GM23338 (cell line): ENCODE measurements at regions not wholly inside any gene's neighbourhood (a gene's known extent, or its start where the extent isn't known, plus 50 kb on each side); places are given as distances from the start of the nearest gene placed in this dataset.

ENCODE experiments used
- CREB1 ChIP-seq: fragments of 250-450 bp; sonication (Bioruptor Pico); IDR thresholded peaks from 2 replicates; pipeline ENCODE4 v1.5.0; 2020; ENCODE audit warnings: low read depth, mild to moderate bottlenecking, moderate library complexity
- EZH2 ChIP-seq: fragments of 200-600 bp; sonication (generic); IDR thresholded peaks from one replicate; pipeline ENCODE4 v1.8.0; 2017; ENCODE audit warnings: antibody characterized with exemption, mild to moderate bottlenecking, low read depth; ENCODE audit not compliant: unreplicated experiment
- EZH2phosphoT487 ChIP-seq: fragments of 200-600 bp; sonication (generic); IDR thresholded peaks from one replicate; pipeline ENCODE4 v1.8.1; 2018; ENCODE audit warnings: antibody characterized with exemption; ENCODE audit not compliant: unreplicated experiment
- NANOG ChIP-seq: IDR thresholded peaks from 2 replicates; pipeline ENCODE4 v1.6.1; 2016; ENCODE audit warnings: antibody characterized with exemption, borderline replicate concordance
- POLR2AphosphoS5 ChIP-seq: IDR thresholded peaks from 2 replicates; pipeline ENCODE4 v1.6.1; 2016; ENCODE audit warnings: antibody characterized with exemption, low read depth
- STAT1 ChIP-seq: IDR thresholded peaks from one replicate; pipeline ENCODE4 v1.6.1; 2016; ENCODE audit warnings: antibody characterized with exemption; ENCODE audit not compliant: unreplicated experiment
- ZNF114 ChIP-seq: fragments of 250-450 bp; sonication (Bioruptor Pico); IDR thresholded peaks from 2 replicates; pipeline ENCODE4 v1.5.0; 2020; ENCODE audit warnings: mild to moderate bottlenecking, moderate library complexity
- TF ChIP-seq, protein P1 (sequence below), 2 experiments: fragments of 200-600 bp in 1 of 2; sonication (generic) in 1 of 2; conservative IDR thresholded peaks; 2 replicates each; pipeline versions ENCODE4 v1.5.1 to v1.6.1; 2016 to 2017; ENCODE audit warnings: antibody characterized with exemption in 2 of 2, low read depth in 2 of 2, mild to moderate bottlenecking in 2 of 2, moderate library complexity in 1 of 2
- TF ChIP-seq, protein P2 (sequence below): IDR thresholded peaks from one replicate; pipeline ENCODE4 v1.6.1; 2018; ENCODE audit warnings: antibody characterized with exemption; ENCODE audit not compliant: unreplicated experiment

DNA sequence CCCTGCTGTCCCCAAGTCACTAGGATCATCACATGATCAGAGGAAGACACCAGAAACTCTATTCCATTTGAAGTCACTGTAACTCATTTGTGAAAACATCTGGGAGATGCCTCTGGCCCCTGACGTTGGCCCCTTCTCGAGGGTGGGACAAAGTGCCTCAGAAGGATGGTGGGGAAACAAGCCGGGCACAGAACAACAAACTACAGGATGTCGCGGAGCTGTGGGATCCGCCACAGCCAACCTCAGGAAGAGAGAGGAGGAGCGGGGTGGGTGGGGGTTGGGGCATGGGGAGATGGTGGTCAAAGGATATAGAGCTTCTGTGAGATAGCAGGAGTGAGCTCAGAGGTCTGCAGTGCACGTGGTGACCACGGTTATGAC, 265.6 kb upstream of the TCERG1L start:
- TF ChIP-seq, protein P1, sequence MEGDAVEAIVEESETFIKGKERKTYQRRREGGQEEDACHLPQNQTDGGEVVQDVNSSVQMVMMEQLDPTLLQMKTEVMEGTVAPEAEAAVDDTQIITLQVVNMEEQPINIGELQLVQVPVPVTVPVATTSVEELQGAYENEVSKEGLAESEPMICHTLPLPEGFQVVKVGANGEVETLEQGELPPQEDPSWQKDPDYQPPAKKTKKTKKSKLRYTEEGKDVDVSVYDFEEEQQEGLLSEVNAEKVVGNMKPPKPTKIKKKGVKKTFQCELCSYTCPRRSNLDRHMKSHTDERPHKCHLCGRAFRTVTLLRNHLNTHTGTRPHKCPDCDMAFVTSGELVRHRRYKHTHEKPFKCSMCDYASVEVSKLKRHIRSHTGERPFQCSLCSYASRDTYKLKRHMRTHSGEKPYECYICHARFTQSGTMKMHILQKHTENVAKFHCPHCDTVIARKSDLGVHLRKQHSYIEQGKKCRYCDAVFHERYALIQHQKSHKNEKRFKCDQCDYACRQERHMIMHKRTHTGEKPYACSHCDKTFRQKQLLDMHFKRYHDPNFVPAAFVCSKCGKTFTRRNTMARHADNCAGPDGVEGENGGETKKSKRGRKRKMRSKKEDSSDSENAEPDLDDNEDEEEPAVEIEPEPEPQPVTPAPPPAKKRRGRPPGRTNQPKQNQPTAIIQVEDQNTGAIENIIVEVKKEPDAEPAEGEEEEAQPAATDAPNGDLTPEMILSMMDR (conservative IDR thresholded peaks at IDR 0.05; ENCODE audit: low read depth in 2 of 2) = no peak
- TF ChIP-seq STAT1 (no peak), EZH2 (no peak), ZNF114 (CRISPR knock-in tag) (no peak), EZH2phosphoT487 (no peak), NANOG (no peak), CREB1 (CRISPR knock-in tag) (no peak), POLR2AphosphoS5 (no peak)
- TF ChIP-seq, protein P2, sequence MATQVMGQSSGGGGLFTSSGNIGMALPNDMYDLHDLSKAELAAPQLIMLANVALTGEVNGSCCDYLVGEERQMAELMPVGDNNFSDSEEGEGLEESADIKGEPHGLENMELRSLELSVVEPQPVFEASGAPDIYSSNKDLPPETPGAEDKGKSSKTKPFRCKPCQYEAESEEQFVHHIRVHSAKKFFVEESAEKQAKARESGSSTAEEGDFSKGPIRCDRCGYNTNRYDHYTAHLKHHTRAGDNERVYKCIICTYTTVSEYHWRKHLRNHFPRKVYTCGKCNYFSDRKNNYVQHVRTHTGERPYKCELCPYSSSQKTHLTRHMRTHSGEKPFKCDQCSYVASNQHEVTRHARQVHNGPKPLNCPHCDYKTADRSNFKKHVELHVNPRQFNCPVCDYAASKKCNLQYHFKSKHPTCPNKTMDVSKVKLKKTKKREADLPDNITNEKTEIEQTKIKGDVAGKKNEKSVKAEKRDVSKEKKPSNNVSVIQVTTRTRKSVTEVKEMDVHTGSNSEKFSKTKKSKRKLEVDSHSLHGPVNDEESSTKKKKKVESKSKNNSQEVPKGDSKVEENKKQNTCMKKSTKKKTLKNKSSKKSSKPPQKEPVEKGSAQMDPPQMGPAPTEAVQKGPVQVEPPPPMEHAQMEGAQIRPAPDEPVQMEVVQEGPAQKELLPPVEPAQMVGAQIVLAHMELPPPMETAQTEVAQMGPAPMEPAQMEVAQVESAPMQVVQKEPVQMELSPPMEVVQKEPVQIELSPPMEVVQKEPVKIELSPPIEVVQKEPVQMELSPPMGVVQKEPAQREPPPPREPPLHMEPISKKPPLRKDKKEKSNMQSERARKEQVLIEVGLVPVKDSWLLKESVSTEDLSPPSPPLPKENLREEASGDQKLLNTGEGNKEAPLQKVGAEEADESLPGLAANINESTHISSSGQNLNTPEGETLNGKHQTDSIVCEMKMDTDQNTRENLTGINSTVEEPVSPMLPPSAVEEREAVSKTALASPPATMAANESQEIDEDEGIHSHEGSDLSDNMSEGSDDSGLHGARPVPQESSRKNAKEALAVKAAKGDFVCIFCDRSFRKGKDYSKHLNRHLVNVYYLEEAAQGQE = no peak
